Choroid plexus epithelial cell (primary cell): ENCODE measurements at regions not wholly inside any gene's neighbourhood (a gene's known extent, or its start where the extent isn't known, plus 50 kb on each side); places are given as distances from the start of the nearest gene placed in this dataset.

Experiments used
- DNase-seq: peaks from one replicate; pipeline ENCODE4 v3.0.0-alpha.2; 2010; ENCODE audit warnings: low read depth
- H3K4me3 ChIP-seq: 2 replicates; pipeline ENCODE4 v1.5.1; 2011; ENCODE audit warnings: low read depth, mild to moderate bottlenecking, control low read depth, low read length, moderate library complexity
- TF ChIP-seq, protein P1 (sequence below): conservative IDR thresholded peaks from 2 replicates; pipeline ENCODE4 v1.5.1; 2011; ENCODE audit warnings: low read depth, mild to moderate bottlenecking, control low read depth, inconsistent platforms, low read length, moderate library complexity

- no peak for DNase-seq
- no peak overlapping the region for H3K4me3 ChIP-seq
- TF ChIP-seq, protein P1, sequence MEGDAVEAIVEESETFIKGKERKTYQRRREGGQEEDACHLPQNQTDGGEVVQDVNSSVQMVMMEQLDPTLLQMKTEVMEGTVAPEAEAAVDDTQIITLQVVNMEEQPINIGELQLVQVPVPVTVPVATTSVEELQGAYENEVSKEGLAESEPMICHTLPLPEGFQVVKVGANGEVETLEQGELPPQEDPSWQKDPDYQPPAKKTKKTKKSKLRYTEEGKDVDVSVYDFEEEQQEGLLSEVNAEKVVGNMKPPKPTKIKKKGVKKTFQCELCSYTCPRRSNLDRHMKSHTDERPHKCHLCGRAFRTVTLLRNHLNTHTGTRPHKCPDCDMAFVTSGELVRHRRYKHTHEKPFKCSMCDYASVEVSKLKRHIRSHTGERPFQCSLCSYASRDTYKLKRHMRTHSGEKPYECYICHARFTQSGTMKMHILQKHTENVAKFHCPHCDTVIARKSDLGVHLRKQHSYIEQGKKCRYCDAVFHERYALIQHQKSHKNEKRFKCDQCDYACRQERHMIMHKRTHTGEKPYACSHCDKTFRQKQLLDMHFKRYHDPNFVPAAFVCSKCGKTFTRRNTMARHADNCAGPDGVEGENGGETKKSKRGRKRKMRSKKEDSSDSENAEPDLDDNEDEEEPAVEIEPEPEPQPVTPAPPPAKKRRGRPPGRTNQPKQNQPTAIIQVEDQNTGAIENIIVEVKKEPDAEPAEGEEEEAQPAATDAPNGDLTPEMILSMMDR: no peak
Measured at GRCh38 chr4:177568931-177569330, 126.7 kb upstream of the AGA start.

- TF ChIP-seq, protein P1: no peak
- no peak overlapping the region for H3K4me3 ChIP-seq
- peak; percentile 22 for DNase-seq
Measured at GRCh38 chr4:177569434-177569833, 127.2 kb upstream of the AGA start.

DNA sequence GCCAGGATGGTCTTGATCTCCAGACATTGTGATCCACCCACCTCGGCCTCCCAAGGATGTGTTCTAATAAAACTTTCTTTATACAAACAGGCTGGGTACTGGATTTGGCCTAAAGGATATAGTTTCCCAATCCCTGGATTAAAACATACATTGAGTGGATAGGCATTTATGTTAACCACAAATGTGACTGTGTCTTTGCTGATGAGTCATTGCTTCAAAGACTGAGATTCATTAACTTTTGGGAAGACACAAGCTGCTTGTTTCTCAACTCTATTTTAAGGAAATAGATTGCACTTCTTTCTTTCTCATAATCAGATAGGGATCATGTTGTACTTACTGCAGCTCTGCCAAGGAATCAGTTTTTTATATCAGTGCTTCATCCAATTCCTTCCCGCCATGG lies 131.3 kb upstream of the AGA start:
- no peak overlapping the region for H3K4me3 ChIP-seq
- TF ChIP-seq, protein P1: no peak
- peak; percentile 77 for DNase-seq

GRCh38 chr4:177574446-177574845 lies 132.2 kb upstream of the AGA start:
- TF ChIP-seq, protein P1: no peak
- H3K4me3 ChIP-seq: no peak overlapping the region
- DNase-seq: peak; percentile 48

DNA sequence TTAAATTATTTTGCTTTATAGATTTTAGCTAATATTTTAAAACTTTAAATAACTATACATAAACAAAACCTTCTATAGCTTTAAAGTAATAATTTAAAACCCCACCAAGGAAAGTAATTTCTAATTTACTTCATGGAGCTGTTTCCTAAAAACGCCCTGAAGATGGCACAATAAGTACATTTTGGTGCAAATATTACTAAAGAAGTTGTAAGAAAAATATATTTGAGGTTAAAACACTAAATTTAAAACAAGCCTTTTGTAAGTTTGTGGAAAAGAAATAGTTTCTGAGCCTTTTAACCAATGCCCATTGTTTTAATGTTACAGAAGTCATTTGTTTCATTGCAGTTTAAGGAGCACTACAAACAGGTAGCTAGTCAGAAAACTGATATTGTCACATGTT lies 137.4 kb upstream of the AGA start:
- no peak overlapping the region for H3K4me3 ChIP-seq
- TF ChIP-seq, protein P1: peak; percentile 23
- DNase-seq: peak; percentile 13

DNA sequence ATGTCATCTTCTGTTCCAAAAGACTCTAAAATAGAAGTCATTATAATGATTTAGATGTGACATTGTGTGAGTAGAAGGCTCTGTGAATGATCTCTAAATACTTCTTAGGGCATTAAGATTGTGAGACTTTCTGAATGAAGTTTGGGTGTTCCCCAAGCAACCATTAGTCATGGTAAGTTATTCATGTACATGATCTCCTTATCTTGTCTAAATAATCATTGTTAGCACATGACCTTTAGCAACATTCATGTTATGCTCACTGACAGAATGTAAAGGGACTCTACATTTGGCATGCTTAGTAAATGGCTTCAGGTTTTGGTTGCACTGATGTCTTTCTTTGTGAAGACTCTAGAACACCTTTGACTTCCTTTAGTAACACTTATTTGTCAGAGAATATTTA lies 140.8 kb upstream of the AGA start:
- H3K4me3 ChIP-seq: no peak overlapping the region
- TF ChIP-seq, protein P1: no peak
- DNase-seq: peak; percentile 21

DNA sequence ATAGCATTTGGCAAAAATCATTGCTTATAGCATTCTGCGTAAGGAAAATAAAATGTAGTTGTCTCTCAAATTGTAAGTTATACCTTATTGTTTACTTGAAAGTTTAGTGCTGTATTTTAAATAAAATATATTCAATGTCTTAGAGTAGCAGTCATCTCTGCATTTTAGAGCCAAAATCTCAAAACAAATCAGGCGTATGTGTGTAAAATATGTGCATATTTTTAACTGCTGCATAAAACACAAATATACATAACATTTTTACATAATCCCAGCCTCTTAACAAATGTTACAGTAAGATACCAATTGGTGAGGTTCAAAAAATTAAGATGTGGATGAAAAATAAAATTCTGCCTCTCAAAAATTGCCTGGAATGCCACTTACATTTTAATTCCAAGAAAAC lies 145.8 kb upstream of the AGA start:
- no peak for DNase-seq
- TF ChIP-seq, protein P1: no peak
- no peak overlapping the region for H3K4me3 ChIP-seq
